ENCODE measurements at regions not wholly inside any gene's neighbourhood (a gene's known extent, or its start where the extent isn't known, plus 50 kb on each side); places are given as distances from the start of the nearest gene placed in this dataset.

- no peak for DNase-seq
- H3K27ac Mint-ChIP-seq = no peak overlapping the region
- no peaks in the 10 kb centered on the region for H3K27me3 Mint-ChIP-seq (ENCODE audit: insufficient read depth)
- no peak overlapping the region for H3K4me3 Mint-ChIP-seq
- H3K9me3 Mint-ChIP-seq = peaks cover 18% of the 10 kb centered on the region
- H3K36me3 Mint-ChIP-seq (ENCODE audit: low read depth) = no peaks in the 10 kb centered on the region
- no peaks in the 10 kb centered on the region for H3K4me1 Mint-ChIP-seq (ENCODE audit: low read depth)
- no peak for TF ChIP-seq CTCF (IDR thresholded peaks at IDR 0.05)
Observed at GRCh38 chr9:74366111-74366510, 131.0 kb upstream of the RORB start.

- no peak for DNase-seq
- Mint-ChIP-seq H3K36me3 (ENCODE audit: low read depth) (no peaks in the 10 kb centered on the region), H3K4me3 (no peak overlapping the region), H3K9me3 (peaks cover 34% of the 10 kb centered on the region), H3K4me1 (ENCODE audit: low read depth) (no peaks in the 10 kb centered on the region), H3K27me3 (ENCODE audit: insufficient read depth) (no peaks in the 10 kb centered on the region), H3K27ac (no peak overlapping the region)
- TF ChIP-seq CTCF (IDR thresholded peaks at IDR 0.05) = no peak
Observed at GRCh38 chr9:74369844-74370243, 127.3 kb upstream of the RORB start.

- Mint-ChIP-seq H3K4me3 (no peak overlapping the region), H3K4me1 (ENCODE audit: low read depth) (no peaks in the 10 kb centered on the region), H3K9me3 (peaks cover 26% of the 10 kb centered on the region), H3K27me3 (ENCODE audit: insufficient read depth) (no peaks in the 10 kb centered on the region), H3K27ac (no peak overlapping the region), H3K36me3 (ENCODE audit: low read depth) (no peaks in the 10 kb centered on the region)
- TF ChIP-seq CTCF (IDR thresholded peaks at IDR 0.05) = no peak
- no peak for DNase-seq
Observed at GRCh38 chr9:74373348-74373747, 123.8 kb upstream of the RORB start.

- Mint-ChIP-seq H3K27ac (no peak overlapping the region), H3K4me1 (ENCODE audit: low read depth) (no peaks in the 10 kb centered on the region), H3K27me3 (ENCODE audit: insufficient read depth) (no peaks in the 10 kb centered on the region), H3K9me3 (peaks cover 12% of the 10 kb centered on the region; the same call in 1 of the 2 replicates), H3K36me3 (ENCODE audit: low read depth) (no peaks in the 10 kb centered on the region), H3K4me3 (no peak overlapping the region)
- no peak for DNase-seq
- TF ChIP-seq CTCF (IDR thresholded peaks at IDR 0.05) = no peak
Observed at GRCh38 chr9:74379718-74380117, 117.4 kb upstream of the RORB start.

GRCh38 chr9:74391816-74392215, 105.3 kb upstream of the RORB start:
- Mint-ChIP-seq H3K9me3 (peaks cover 15% of the 10 kb centered on the region), H3K27ac (no peak overlapping the region), H3K4me1 (ENCODE audit: low read depth) (no peaks in the 10 kb centered on the region), H3K27me3 (ENCODE audit: insufficient read depth) (no peaks in the 10 kb centered on the region), H3K4me3 (no peak overlapping the region), H3K36me3 (ENCODE audit: low read depth) (no peaks in the 10 kb centered on the region)
- DNase-seq = no peak
- TF ChIP-seq CTCF (IDR thresholded peaks at IDR 0.05) = no peak

- Mint-ChIP-seq H3K9me3 (peaks cover 42% of the 10 kb centered on the region), H3K4me1 (ENCODE audit: low read depth) (no peaks in the 10 kb centered on the region), H3K27ac (no peak overlapping the region), H3K36me3 (ENCODE audit: low read depth) (no peaks in the 10 kb centered on the region; the same call in 1 of the 2 replicates), H3K4me3 (no peak overlapping the region), H3K27me3 (ENCODE audit: insufficient read depth) (no peaks in the 10 kb centered on the region)
- no peak for TF ChIP-seq CTCF (IDR thresholded peaks at IDR 0.05)
- DNase-seq = no peak
Observed at GRCh38 chr9:74403581-74403980, 93.6 kb upstream of the RORB start.
